Astrocyte (in vitro differentiated cells and primary cell): ENCODE measurements at regions not wholly inside any gene's neighbourhood (a gene's known extent, or its start where the extent isn't known, plus 50 kb on each side); places are given as distances from the start of the nearest gene placed in this dataset.

Experiments
- EZH2 ChIP-seq: IDR thresholded peaks from 2 replicates; pipeline ENCODE4 v1.6.1; 2012; ENCODE audit warnings: mild to moderate bottlenecking, low read length, inconsistent platforms; ENCODE audit not compliant: insufficient read depth
- TF ChIP-seq, protein P1 (sequence below): IDR thresholded peaks from 2 replicates; pipeline ENCODE4 v1.5.1; 2011; ENCODE audit warnings: low read depth, mild to moderate bottlenecking, inconsistent platforms, low read length, moderate library complexity; ENCODE audit not compliant: insufficient read depth

DNA sequence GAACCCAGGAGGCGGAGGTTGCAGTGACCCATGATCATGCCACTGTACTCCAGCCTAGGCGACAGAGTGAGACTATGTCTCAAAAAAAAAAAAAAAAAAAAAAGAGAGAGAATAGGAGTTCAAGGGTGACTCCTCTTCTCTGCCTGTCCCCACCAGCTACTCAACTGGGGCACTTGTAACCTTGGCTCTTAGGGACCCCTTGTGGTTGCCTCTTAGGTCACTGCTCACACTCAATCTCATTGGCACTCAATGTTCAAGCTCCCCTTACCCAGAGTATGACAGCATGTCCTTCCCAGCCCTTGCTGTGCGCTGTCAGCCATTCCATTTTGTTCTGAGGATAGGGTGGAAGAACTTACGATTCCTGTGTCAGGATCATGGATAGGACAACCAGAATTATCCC, 82.4 kb upstream of the BEND4 start:
- TF ChIP-seq, protein P1, sequence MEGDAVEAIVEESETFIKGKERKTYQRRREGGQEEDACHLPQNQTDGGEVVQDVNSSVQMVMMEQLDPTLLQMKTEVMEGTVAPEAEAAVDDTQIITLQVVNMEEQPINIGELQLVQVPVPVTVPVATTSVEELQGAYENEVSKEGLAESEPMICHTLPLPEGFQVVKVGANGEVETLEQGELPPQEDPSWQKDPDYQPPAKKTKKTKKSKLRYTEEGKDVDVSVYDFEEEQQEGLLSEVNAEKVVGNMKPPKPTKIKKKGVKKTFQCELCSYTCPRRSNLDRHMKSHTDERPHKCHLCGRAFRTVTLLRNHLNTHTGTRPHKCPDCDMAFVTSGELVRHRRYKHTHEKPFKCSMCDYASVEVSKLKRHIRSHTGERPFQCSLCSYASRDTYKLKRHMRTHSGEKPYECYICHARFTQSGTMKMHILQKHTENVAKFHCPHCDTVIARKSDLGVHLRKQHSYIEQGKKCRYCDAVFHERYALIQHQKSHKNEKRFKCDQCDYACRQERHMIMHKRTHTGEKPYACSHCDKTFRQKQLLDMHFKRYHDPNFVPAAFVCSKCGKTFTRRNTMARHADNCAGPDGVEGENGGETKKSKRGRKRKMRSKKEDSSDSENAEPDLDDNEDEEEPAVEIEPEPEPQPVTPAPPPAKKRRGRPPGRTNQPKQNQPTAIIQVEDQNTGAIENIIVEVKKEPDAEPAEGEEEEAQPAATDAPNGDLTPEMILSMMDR, result no peak
- no peak for TF ChIP-seq EZH2
